Loucy (cell line): ENCODE measurements at regions not wholly inside any gene's neighbourhood (a gene's known extent, or its start where the extent isn't known, plus 50 kb on each side); places are given as distances from the start of the nearest gene placed in this dataset.
"Not testable (repeated sequence)": the region's sequence is repeated elsewhere in the genome, so short reads cannot be mapped to it uniquely, and the experiment has no call there.

ENCODE experiments used
- H2AFZ ChIP-seq: fragments of 200-600 bp; sonication (generic); 2 replicates; pipeline ENCODE4 v1.6.0; 2016; ENCODE audit warnings: antibody characterized with exemption, mild to moderate bottlenecking, low read length, moderate library complexity
- H3F3A ChIP-seq: fragments of 200-600 bp; 2 replicates; pipeline ENCODE4 v1.6.0; 2016; ENCODE audit warnings: antibody characterized with exemption, low read depth, mild to moderate bottlenecking
- H3K27me3 ChIP-seq: fragments of 200-600 bp; sonication (generic); 2 replicates; pipeline ENCODE4 v1.6.1; 2014; ENCODE audit warnings: low read length, mild to moderate bottlenecking; ENCODE audit not compliant: insufficient read depth, poor library complexity, severe bottlenecking
- H3K36me3 ChIP-seq: fragments of 200-600 bp; sonication (generic); 2 replicates; pipeline ENCODE4 v1.6.1; 2016; ENCODE audit warnings: low read length; ENCODE audit not compliant: insufficient read depth
- H3K4me1 ChIP-seq: fragments of 200-600 bp; sonication (generic); 2 replicates; pipeline ENCODE4 v1.5.1; 2014; ENCODE audit warnings: low read length, mild to moderate bottlenecking; ENCODE audit not compliant: insufficient read depth, poor library complexity, severe bottlenecking
- H3K4me2 ChIP-seq: fragments of 200-600 bp; sonication (generic); 2 replicates; pipeline ENCODE4 v1.6.0; 2014; ENCODE audit warnings: antibody characterized with exemption, low read length, low read depth, mild to moderate bottlenecking; ENCODE audit not compliant: poor library complexity, severe bottlenecking
- H3K4me3 ChIP-seq: fragments of 200-600 bp; sonication (generic); 2 replicates; pipeline ENCODE4 v1.5.1; 2014; ENCODE audit warnings: low read length, mild to moderate bottlenecking, mixed read lengths; ENCODE audit not compliant: poor library complexity, severe bottlenecking
- H3K79me2 ChIP-seq: fragments of 200-600 bp; sonication (generic); 2 replicates; pipeline ENCODE4 v1.6.1; 2014; ENCODE audit warnings: low read length; ENCODE audit not compliant: insufficient read depth
- H3K9ac ChIP-seq: fragments of 200-600 bp; sonication (generic); 2 replicates; pipeline ENCODE4 v1.6.0; 2014; ENCODE audit warnings: mild to moderate bottlenecking, low read depth, low read length, moderate library complexity; ENCODE audit not compliant: poor library complexity, severe bottlenecking
- H3K9me2 ChIP-seq: fragments of 200-600 bp; sonication (generic); replicated peaks from 2 replicates; pipeline ENCODE4 v1.6.1; 2016; ENCODE audit warnings: low read depth, low read length, mixed read lengths
- H3K9me3 ChIP-seq: fragments of 200-600 bp; sonication (generic); 2 replicates; pipeline ENCODE4 v1.6.1; 2014; ENCODE audit warnings: mild to moderate bottlenecking, antibody characterized with exemption, low read length, low read depth; ENCODE audit not compliant: insufficient read depth
- H4K20me1 ChIP-seq: fragments of 200-600 bp; sonication (generic); 2 replicates; pipeline ENCODE4 v1.6.0; 2014; ENCODE audit warnings: antibody characterized with exemption, low read length, mild to moderate bottlenecking; ENCODE audit not compliant: insufficient read depth, poor library complexity, severe bottlenecking

- H3K4me1 ChIP-seq, H3K9me2 ChIP-seq, H2AFZ ChIP-seq, H3K79me2 ChIP-seq, H3K27me3 ChIP-seq, H3F3A ChIP-seq, H3K36me3 ChIP-seq, H4K20me1 ChIP-seq, H3K9me3 ChIP-seq, H3K9ac ChIP-seq, H3K4me3 ChIP-seq, H3K4me2 ChIP-seq: not testable (repeated sequence)
These were observed 142.0 kb downstream of the SPIN4 start for GRCh38 chrX:63209128-63209527.

DNA sequence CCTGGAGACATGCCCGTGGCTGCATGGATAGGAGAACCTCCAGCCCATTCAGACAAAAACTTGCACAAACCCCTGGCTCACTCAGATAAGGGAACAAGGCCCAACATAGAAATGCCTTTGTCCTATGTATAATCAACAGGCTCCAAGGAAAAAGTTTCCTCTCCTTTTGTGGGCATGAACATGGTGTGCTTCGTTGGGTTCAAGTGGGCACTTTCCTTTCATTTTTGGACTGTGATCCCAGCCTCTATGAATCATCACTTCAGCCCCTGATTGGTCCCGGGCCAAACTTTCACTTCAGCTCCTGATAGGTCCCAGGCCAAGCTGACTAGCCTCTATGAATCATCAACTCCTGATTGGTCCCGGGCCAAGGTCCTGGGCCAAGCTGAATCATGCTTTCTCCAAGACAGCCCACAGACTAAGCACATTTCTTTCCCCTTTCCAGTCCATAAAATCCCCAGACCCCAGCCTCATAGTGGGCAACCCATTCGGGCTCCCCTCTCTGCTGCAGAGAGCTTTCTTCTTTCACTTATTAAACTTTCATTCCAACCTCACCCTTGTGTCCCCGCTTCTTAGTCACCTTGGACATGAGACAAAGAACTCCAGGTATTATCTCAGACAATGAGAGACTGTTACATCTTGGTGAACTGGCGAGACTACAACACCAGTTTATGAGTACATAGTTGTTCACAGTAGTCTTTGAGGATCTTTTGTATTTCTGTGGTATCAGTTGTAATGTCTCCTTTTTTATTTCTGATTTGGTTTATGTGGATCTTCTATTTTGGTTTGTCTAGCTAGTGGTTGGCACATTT lies 146.7 kb downstream of the SPIN4 start:
- not testable (repeated sequence) for H3K4me1 ChIP-seq, H3K9me3 ChIP-seq, H3K4me3 ChIP-seq, H3K36me3 ChIP-seq, H3K9me2 ChIP-seq, H3K4me2 ChIP-seq, H4K20me1 ChIP-seq, H3K9ac ChIP-seq, H3K79me2 ChIP-seq, H2AFZ ChIP-seq, H3K27me3 ChIP-seq, H3F3A ChIP-seq

DNA sequence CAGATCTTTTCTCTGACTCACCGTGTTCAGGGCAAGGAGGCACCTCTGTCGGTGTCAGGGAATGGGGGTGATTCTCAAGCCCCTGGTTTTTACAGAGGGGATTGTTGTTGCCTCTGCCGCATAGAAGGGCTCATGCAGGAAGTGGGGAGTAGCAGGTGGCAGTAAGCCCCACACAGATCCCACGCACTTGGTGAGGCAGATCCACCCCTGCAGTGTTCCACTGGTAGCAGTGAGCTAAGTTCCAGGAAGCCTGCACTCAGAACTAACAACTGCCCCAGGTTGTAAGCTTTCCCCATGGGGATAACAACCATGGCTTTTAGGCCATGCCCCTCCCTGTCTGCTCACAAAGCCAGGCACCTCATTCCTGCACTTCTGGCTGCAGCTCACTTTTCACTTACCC lies 149.1 kb downstream of the SPIN4 start:
- not testable (repeated sequence) for H3K9ac ChIP-seq, H3K4me1 ChIP-seq, H2AFZ ChIP-seq, H4K20me1 ChIP-seq, H3K9me3 ChIP-seq, H3K27me3 ChIP-seq, H3K4me2 ChIP-seq, H3K4me3 ChIP-seq, H3K36me3 ChIP-seq, H3K9me2 ChIP-seq, H3F3A ChIP-seq, H3K79me2 ChIP-seq

GRCh38 chrX:63198693-63199092 lies 152.4 kb downstream of the SPIN4 start:
- not testable (repeated sequence) for H3K4me2 ChIP-seq, H2AFZ ChIP-seq, H3K27me3 ChIP-seq, H4K20me1 ChIP-seq, H3K4me1 ChIP-seq, H3F3A ChIP-seq, H3K9me2 ChIP-seq, H3K9ac ChIP-seq, H3K79me2 ChIP-seq, H3K9me3 ChIP-seq, H3K36me3 ChIP-seq, H3K4me3 ChIP-seq

- H3K27me3 ChIP-seq, H3K4me1 ChIP-seq, H3K36me3 ChIP-seq, H4K20me1 ChIP-seq, H3K9me2 ChIP-seq, H3F3A ChIP-seq, H2AFZ ChIP-seq, H3K4me2 ChIP-seq, H3K9me3 ChIP-seq, H3K79me2 ChIP-seq, H3K4me3 ChIP-seq, H3K9ac ChIP-seq: not testable (repeated sequence)
These were observed 158.6 kb downstream of the SPIN4 start for GRCh38 chrX:63192366-63193041.
